ENCODE measurements at regions not wholly inside any gene's neighbourhood (a gene's known extent, or its start where the extent isn't known, plus 50 kb on each side); places are given as distances from the start of the nearest gene placed in this dataset.

- no peak for TF ChIP-seq CTCF (IDR thresholded peaks at IDR 0.05)
- TF ChIP-seq POLR2AphosphoS5 (IDR thresholded peaks at IDR 0.05): no peak
- TF ChIP-seq POLR2A (IDR thresholded peaks at IDR 0.05): no peak
Observed at GRCh38 chr7:97573065-97573464, 158.8 kb upstream of the TAC1 start.

All from gastroesophageal sphincter (tissue), 3 donors.